M059J (cell line): ENCODE measurements at regions not wholly inside any gene's neighbourhood (a gene's known extent, or its start where the extent isn't known, plus 50 kb on each side); places are given as distances from the start of the nearest gene placed in this dataset.

ENCODE experiments used
- DNase-seq: peaks from one replicate; pipeline ENCODE4 v3.0.0-alpha.2; 2012; ENCODE audit warnings: low read depth

DNA sequence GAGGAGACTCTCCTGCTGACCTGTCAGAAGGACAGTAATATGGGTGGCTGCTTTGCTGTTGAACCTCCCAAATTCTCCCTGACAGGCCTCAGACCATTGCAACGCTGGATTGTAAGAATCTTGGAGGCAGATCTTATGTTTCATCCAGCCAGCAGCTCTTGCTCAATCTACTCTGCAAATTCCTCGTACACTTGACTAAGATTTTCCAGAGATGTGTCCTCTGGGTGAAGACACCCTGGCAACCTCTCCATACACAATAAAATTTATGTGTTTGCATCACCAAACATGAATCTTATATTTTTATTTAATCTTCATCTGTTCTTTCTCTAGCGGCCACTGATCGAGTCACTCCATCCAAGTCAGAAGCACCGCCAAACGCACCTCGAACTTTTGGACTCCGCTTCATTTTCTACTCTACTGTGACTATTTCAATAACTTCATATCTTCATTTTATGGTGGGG, 623.1 kb downstream of the ACTR3B start:
- no peak for DNase-seq

GRCh38 chr7:153383781-153384180, 624.2 kb downstream of the ACTR3B start:
- no peak for DNase-seq

GRCh38 chr7:153385502-153385901, 626.0 kb downstream of the ACTR3B start:
- no peak for DNase-seq

DNA sequence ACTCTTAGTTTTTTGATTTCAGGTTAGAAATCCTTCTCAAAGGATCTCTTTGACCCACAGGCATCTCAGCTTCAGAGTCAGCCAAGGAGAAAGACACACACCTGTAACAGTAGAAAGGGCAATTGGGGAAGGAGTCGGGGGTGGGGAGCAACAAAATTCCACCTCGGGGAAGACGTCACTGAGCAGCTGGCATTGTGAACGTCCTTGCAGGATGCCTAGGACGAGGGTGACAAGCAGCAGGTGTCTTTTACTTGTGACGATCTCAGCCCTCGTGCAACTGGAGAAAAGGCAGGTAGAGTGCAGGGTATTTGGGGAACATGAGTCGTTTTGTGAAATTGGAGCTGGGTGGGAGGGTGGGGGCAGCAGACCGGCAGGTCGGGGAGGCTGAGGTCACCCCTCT, 627.0 kb downstream of the ACTR3B start:
- DNase-seq = no peak

DNA sequence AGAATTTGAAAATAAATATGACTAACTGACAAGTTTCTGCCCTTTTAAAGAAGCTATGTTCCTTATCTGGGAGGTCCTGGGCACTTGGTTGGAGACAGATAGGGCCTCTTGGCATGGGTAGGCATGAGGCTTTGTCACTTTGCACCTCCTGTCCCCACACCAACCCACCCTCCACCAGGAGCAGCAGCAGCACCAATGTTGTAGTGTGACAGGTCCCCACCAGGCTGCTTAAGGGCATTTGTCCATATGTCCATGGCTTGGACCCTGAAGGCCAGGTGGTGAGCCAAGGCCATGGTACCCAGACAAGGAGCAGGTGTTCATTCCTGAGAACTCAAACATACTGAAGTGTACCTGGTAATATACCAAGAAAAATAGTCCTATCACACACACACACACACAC, 629.1 kb downstream of the ACTR3B start:
- DNase-seq = no peak

- DNase-seq = no peak
These were observed 629.7 kb downstream of the ACTR3B start for GRCh38 chr7:153389261-153389660.

DNA sequence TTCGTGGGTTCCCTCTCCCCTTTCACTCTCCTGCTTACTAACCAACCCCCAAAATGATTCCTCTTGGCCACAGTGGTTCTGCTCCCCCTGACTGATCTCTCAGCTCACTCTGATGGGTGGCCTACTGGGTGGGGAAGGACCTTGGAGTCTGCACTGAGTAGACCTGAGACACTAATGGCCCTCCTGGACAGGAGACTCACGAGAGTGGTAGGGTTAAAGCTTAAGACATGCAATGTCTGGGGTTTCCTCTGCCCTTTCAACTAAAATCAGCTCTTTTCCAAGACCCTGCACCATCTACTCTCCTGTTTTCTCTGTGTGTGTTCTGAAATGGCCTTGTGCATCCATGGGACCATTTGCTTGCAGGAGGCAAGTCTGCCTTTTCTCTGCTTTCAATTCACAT, 631.4 kb downstream of the ACTR3B start:
- no peak for DNase-seq

DNA sequence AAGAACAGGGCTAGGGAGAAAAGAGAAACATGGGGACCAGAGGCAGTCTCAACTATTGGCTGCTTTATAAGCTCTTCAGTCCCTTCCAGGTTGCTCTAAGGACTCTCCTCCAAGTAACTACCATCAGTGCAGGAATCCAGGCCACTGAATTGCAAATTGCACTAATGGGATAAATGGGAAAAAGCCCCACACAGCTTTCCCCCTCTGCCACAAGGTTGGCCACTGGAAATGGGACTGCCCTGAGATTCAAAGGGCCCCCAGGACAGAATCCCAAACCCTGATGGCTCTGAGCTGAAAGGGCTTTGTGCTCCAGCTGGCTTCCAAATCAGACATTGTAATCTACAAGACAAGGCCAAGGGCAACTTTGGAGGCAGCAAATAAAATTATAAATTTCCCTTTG, 633.2 kb downstream of the ACTR3B start:
- DNase-seq = no peak

GRCh38 chr7:153393666-153394065, 634.1 kb downstream of the ACTR3B start:
- DNase-seq = no peak

DNA sequence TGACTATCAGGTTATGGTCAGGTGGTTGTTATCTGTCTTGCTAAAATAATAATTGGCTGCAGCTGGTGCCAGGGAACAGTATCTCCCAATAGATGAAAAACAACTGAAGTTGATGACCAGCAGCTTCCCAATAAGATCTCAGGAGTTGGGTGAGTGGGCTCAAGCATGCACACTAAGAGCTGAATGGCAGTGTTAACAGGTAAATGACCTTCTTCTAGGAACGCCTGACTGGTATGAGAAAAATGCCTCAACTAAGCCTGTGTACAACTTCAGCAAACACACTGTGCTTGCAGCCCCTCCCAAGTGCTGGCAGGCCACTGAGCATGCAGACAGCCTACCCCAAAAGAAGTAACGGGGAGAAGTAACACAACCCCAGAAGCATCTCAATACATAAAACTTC, 636.9 kb downstream of the ACTR3B start:
- DNase-seq = no peak

- DNase-seq = no peak
These were observed 637.9 kb downstream of the ACTR3B start for GRCh38 chr7:153397459-153397858.

- DNase-seq = no peak
These were observed 638.4 kb downstream of the ACTR3B start for GRCh38 chr7:153397906-153398305.

- DNase-seq = no peak
These were observed 638.8 kb downstream of the ACTR3B start for GRCh38 chr7:153398370-153398769.

DNA sequence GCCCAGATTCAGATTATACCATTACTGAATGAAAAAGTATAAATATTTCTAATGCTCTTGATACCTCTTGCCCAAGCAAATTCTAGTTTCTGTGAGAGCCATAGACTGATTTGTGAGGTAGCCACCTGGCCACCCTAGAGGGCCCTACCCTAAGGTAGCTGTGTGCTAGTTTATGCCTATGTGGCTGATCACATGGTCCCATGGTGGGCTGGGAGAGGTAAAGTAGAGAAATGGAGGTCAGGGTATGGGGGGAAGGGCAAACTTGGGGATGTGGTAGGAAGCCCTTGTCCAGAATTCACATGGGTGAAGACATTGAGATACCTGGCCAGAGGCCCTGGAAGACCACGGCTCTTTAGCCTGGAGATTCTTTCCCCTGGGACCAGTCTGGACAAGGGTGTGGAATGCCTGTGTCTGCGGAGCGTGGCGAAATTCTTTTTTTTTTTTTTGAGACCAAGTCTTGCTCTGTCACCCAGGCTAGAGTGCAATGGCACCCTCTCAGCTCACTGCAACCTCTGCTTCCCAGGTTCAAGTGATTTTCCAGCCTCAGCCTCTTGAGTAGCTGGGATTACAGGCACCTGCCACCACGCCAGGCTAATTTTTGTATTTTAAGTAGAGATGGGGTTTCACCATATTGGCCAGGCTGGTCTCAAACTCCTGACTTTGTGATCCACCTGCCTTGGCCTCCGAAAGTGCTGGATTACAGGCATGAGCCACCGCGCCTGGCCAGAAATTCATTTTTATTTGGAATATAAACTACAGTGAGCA, 639.4 kb downstream of the ACTR3B start:
- no peak for DNase-seq

- DNase-seq = no peak
These were observed 640.0 kb downstream of the ACTR3B start for GRCh38 chr7:153399554-153399940.

GRCh38 chr7:153400735-153401593, 641.4 kb downstream of the ACTR3B start:
- DNase-seq = no peak

DNA sequence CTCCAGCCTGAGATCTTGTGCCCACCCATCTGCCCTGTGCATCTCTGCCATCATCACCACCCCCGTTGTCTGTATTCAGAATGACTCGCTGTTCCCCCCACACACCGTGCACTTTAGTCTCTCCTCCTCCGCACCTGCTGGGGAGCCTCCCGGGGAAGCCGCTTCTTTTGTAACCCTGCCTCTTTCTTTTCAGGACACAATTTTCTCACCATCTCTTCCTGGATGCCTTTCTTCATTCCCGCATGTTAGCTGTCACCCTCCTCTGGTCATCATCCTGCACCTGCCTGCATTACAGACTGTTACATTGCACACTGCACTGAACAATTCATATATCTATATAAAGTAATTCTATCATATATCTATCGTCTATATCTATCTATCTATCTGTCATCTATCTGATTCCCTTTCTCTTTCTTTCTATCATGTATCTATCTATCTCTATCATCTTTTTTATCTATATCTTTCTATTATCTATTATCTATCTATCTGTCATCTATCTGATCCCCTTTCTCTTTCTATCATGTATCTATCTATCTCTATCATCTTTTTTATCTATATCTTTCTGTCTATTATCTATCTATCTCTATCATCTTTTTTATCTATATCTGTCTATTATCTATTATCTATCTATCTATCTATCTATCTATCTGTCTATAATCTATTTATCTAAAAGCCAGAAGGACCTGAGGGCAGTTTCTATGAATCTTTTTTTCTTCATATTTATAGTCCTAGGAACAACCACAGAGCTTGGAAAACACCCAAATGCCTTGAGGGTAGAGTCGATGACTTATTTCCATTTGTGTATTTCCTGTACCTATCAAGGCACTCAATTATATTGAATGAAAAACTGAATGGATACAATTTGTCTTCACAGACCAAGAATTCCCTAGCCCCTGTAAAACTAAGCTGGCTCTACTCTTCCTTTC, 642.5 kb downstream of the ACTR3B start:
- DNase-seq = peak; percentile 16

GRCh38 chr7:153402721-153403541, 643.4 kb downstream of the ACTR3B start:
- no peak for DNase-seq

- no peak for DNase-seq
These were observed 644.6 kb downstream of the ACTR3B start for GRCh38 chr7:153404124-153404523.

- DNase-seq = no peak
These were observed 645.3 kb downstream of the ACTR3B start for GRCh38 chr7:153404781-153405279.
